ENCODE measurements at regions not wholly inside any gene's neighbourhood (a gene's known extent, or its start where the extent isn't known, plus 50 kb on each side); places are given as distances from the start of the nearest gene placed in this dataset.
"Not testable (repeated sequence)": the region's sequence is repeated elsewhere in the genome, so short reads cannot be mapped to it uniquely, and the experiment has no call there.

GRCh38 chr11:127790592-127790991, 790.0 kb upstream of the KIRREL3 start:
- H3K4me3 ChIP-seq (ENCODE audit: low read depth, low read length), result no peak overlapping the region
- no peak for DNase-seq (ENCODE audit: low read depth)
- TF ChIP-seq CTCF (IDR thresholded peaks at IDR 0.05; ENCODE audit: insufficient read depth, low read depth, low read length), result no peak

GRCh38 chr11:127789927-127790326, 789.4 kb upstream of the KIRREL3 start:
- no peak for DNase-seq (ENCODE audit: low read depth)
- TF ChIP-seq CTCF (IDR thresholded peaks at IDR 0.05; ENCODE audit: insufficient read depth, low read depth, low read length), result no peak
- H3K4me3 ChIP-seq (ENCODE audit: low read depth, low read length), result no peak overlapping the region

GRCh38 chr11:127772938-127773337, 772.4 kb upstream of the KIRREL3 start:
- not testable (repeated sequence) for H3K4me3 ChIP-seq (ENCODE audit: low read depth, low read length); DNase-seq (ENCODE audit: low read depth)

- not testable (repeated sequence) for DNase-seq (ENCODE audit: low read depth)
Observed at GRCh38 chr11:127768931-127769330, 768.4 kb upstream of the KIRREL3 start.

GRCh38 chr11:127766734-127767133, 766.2 kb upstream of the KIRREL3 start:
- TF ChIP-seq CTCF (IDR thresholded peaks at IDR 0.05; ENCODE audit: insufficient read depth, low read depth, low read length), result no peak
- no peak for DNase-seq (ENCODE audit: low read depth)
- no peak overlapping the region for H3K4me3 ChIP-seq (ENCODE audit: low read depth, low read length)

More at GRCh38 chr11:127768931-127769330, 768.4 kb upstream of the KIRREL3 start:
- H3K4me3 ChIP-seq (ENCODE audit: low read depth, low read length), result not testable (repeated sequence)

GRCh38 chr11:127738771-127739286, 738.3 kb upstream of the KIRREL3 start:
- no peak overlapping the region for H3K4me3 ChIP-seq (ENCODE audit: low read depth, low read length)

GRCh38 chr11:127737499-127737898, 736.9 kb upstream of the KIRREL3 start:
- no peak for DNase-seq (ENCODE audit: low read depth)
- no peak overlapping the region for H3K4me3 ChIP-seq (ENCODE audit: low read depth, low read length)
- TF ChIP-seq CTCF (IDR thresholded peaks at IDR 0.05; ENCODE audit: insufficient read depth, low read depth, low read length), result no peak

More at GRCh38 chr11:127738771-127739286, 738.3 kb upstream of the KIRREL3 start:
- DNase-seq (ENCODE audit: low read depth), result no peak
- no peak for TF ChIP-seq CTCF (IDR thresholded peaks at IDR 0.05; ENCODE audit: insufficient read depth, low read depth, low read length)

GRCh38 chr11:127733552-127733951, 733.0 kb upstream of the KIRREL3 start:
- no peak for DNase-seq (ENCODE audit: low read depth)
- no peak overlapping the region for H3K4me3 ChIP-seq (ENCODE audit: low read depth, low read length)
- TF ChIP-seq CTCF (IDR thresholded peaks at IDR 0.05; ENCODE audit: insufficient read depth, low read depth, low read length), result no peak

Measured in fibroblast of villous mesenchyme (primary cell).